HCT116 (cell line): ENCODE measurements at regions not wholly inside any gene's neighbourhood (a gene's known extent, or its start where the extent isn't known, plus 50 kb on each side); places are given as distances from the start of the nearest gene placed in this dataset.

ENCODE experiments used
- CEBPB ChIP-seq: IDR thresholded peaks from 2 replicates; pipeline ENCODE4 v1.6.1; 2012; ENCODE audit warnings: low read depth
- EZH2 ChIP-seq: fragments of 200-600 bp; sonication (generic); IDR thresholded peaks from 2 replicates; pipeline ENCODE4 v1.6.1; 2017; ENCODE audit warnings: antibody characterized with exemption, mixed run types
- EZH2phosphoT487 ChIP-seq: fragments of 200-600 bp; IDR thresholded peaks from 2 replicates; pipeline ENCODE4 v1.6.1; 2018; ENCODE audit warnings: antibody characterized with exemption, borderline replicate concordance
- FOSL1 ChIP-seq: IDR thresholded peaks from 2 replicates; pipeline ENCODE4 v1.6.1; 2012; ENCODE audit warnings: low read depth
- JUND ChIP-seq: IDR thresholded peaks from 2 replicates; pipeline ENCODE4 v1.6.1; 2012
- POLR2A ChIP-seq: IDR thresholded peaks from 2 replicates; pipeline ENCODE4 v1.7.0; 2011; ENCODE audit warnings: borderline replicate concordance; ENCODE audit not compliant: insufficient read depth, insufficient read length; ENCODE audit errors: extremely low read depth
- POLR2AphosphoS5 ChIP-seq: IDR thresholded peaks from 2 replicates; pipeline ENCODE4 v1.6.1; 2011; ENCODE audit warnings: mild to moderate bottlenecking, low read depth, low read length, moderate library complexity
- SIN3A ChIP-seq: IDR thresholded peaks from 2 replicates; pipeline ENCODE4 v1.6.1; 2012; ENCODE audit warnings: low read depth
- ZFX ChIP-seq: fragments of 450-650 bp; IDR thresholded peaks from 2 replicates; pipeline ENCODE4 v1.6.1; 2017
- ZNF274 ChIP-seq: fragments of 200-500 bp; sonication (Bioruptor generic); IDR thresholded peaks from 2 replicates; pipeline ENCODE4 v1.6.1; 2014; ENCODE audit warnings: mild to moderate bottlenecking, low read depth, low read length, inconsistent platforms
- TF ChIP-seq, protein P1 (sequence below), 3 experiments: fragments of 200-600 bp in 1 of 3; sonication (generic) in 1 of 3; IDR thresholded peaks in 2 of 3; conservative IDR thresholded peaks in 1 of 3; 2 replicates each; pipeline ENCODE4 v1.5.1; 2012 to 2017; ENCODE audit warnings: low read depth in 2 of 3, low read length in 2 of 3, antibody characterized with exemption in 1 of 3, borderline replicate concordance in 1 of 3, control low read depth in 1 of 3, mild to moderate bottlenecking in 1 of 3, mixed read lengths in 1 of 3, mixed run types in 1 of 3, moderate library complexity in 1 of 3; ENCODE audit not compliant: insufficient read depth in 1 of 3
- TF ChIP-seq, protein P2 (sequence below): IDR thresholded peaks from 2 replicates; pipeline ENCODE4 v1.6.1; 2012; ENCODE audit warnings: low read depth
- TF ChIP-seq, protein P3 (sequence below): IDR thresholded peaks from 2 replicates; pipeline ENCODE4 v1.6.1; 2012

DNA sequence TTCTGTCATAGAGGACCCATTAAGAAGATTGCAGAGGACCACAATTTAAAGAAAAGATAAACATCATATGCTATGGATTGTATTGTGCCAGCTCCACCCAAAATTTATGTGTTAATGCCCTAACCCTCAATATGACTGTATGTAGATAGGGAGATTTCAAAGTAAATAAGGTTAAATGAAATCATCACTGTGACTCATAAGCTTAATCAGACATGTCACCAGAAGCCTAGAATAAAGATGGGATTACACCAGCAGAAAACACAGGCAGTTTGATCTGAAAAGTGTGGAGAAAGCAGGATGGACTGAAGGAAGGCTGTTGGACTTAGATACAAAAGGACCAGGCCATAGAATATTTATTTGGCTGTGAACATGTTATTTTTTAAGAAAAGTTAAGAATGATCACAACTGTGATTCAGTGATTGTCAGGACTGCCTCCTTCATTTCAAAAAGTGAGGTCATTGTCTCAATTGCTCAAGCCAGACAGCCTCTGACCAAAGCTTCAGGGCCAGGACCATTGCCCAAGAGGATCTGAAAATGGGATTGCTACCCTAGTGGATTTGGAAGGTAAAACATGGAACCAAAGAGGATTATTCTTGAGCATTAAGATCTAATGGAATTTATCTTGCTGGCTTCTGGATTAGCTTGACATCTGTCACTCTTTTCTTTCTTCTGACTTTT is 270.8 kb upstream of the POM121L12 start:
- TF ChIP-seq, protein P1, sequence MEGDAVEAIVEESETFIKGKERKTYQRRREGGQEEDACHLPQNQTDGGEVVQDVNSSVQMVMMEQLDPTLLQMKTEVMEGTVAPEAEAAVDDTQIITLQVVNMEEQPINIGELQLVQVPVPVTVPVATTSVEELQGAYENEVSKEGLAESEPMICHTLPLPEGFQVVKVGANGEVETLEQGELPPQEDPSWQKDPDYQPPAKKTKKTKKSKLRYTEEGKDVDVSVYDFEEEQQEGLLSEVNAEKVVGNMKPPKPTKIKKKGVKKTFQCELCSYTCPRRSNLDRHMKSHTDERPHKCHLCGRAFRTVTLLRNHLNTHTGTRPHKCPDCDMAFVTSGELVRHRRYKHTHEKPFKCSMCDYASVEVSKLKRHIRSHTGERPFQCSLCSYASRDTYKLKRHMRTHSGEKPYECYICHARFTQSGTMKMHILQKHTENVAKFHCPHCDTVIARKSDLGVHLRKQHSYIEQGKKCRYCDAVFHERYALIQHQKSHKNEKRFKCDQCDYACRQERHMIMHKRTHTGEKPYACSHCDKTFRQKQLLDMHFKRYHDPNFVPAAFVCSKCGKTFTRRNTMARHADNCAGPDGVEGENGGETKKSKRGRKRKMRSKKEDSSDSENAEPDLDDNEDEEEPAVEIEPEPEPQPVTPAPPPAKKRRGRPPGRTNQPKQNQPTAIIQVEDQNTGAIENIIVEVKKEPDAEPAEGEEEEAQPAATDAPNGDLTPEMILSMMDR (IDR thresholded peaks at IDR 0.05 in 2 of 3, conservative IDR thresholded peaks at IDR 0.05 in 1 of 3; ENCODE audit: borderline replicate concordance in 1 of 3, insufficient read depth in 1 of 3, low read depth in 2 of 3, low read length in 2 of 3) = no peak
- TF ChIP-seq SIN3A (no peak), POLR2AphosphoS5 (no peak), ZFX (no peak), POLR2A (no peak), JUND (no peak), ZNF274 (no peak), FOSL1 (no peak), EZH2phosphoT487 (no peak), EZH2 (no peak), CEBPB (no peak)
- TF ChIP-seq, protein P2, sequence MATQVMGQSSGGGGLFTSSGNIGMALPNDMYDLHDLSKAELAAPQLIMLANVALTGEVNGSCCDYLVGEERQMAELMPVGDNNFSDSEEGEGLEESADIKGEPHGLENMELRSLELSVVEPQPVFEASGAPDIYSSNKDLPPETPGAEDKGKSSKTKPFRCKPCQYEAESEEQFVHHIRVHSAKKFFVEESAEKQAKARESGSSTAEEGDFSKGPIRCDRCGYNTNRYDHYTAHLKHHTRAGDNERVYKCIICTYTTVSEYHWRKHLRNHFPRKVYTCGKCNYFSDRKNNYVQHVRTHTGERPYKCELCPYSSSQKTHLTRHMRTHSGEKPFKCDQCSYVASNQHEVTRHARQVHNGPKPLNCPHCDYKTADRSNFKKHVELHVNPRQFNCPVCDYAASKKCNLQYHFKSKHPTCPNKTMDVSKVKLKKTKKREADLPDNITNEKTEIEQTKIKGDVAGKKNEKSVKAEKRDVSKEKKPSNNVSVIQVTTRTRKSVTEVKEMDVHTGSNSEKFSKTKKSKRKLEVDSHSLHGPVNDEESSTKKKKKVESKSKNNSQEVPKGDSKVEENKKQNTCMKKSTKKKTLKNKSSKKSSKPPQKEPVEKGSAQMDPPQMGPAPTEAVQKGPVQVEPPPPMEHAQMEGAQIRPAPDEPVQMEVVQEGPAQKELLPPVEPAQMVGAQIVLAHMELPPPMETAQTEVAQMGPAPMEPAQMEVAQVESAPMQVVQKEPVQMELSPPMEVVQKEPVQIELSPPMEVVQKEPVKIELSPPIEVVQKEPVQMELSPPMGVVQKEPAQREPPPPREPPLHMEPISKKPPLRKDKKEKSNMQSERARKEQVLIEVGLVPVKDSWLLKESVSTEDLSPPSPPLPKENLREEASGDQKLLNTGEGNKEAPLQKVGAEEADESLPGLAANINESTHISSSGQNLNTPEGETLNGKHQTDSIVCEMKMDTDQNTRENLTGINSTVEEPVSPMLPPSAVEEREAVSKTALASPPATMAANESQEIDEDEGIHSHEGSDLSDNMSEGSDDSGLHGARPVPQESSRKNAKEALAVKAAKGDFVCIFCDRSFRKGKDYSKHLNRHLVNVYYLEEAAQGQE = no peak
- TF ChIP-seq, protein P3, sequence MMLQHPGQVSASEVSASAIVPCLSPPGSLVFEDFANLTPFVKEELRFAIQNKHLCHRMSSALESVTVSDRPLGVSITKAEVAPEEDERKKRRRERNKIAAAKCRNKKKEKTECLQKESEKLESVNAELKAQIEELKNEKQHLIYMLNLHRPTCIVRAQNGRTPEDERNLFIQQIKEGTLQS = no peak
